ENCODE measurements at regions not wholly inside any gene's neighbourhood (a gene's known extent, or its start where the extent isn't known, plus 50 kb on each side); places are given as distances from the start of the nearest gene placed in this dataset.
A peak's percentile ranks its signal among the peaks of the same experiment; 100 is the strongest.

GRCh38 chr2:158745067-158745865 is 49.9 kb upstream of the DAPL1 start:
- intact Hi-C loops (cut with DNase I) = no loop called here
- no peaks in the 10 kb centered on the region for H3K9me3 ChIP-seq
- peak in 1 of 3 experiments; percentile 24 for TF ChIP-seq CTCF (IDR thresholded peaks at IDR 0.05)
- H3K36me3 ChIP-seq = no peaks in the 10 kb centered on the region
- H3K27ac ChIP-seq = no peak overlapping the region
- DNase-seq (ENCODE audit: low spot score in 2 of 2) = no peak
- no peaks in the 10 kb centered on the region for H3K4me1 ChIP-seq
- no peak overlapping the region for H3K4me3 ChIP-seq
- no peaks in the 10 kb centered on the region for H3K27me3 ChIP-seq
